Esophagus squamous epithelium (tissue), 5 donors: ENCODE measurements at regions not wholly inside any gene's neighbourhood (a gene's known extent, or its start where the extent isn't known, plus 50 kb on each side); places are given as distances from the start of the nearest gene placed in this dataset.

Source experiments
- DNase-seq: peaks from one replicate; lab custom pipeline; 2025; lab: John Stamatoyannopoulos, UW
- H3K27ac ChIP-seq, 4 donors: fragments of 200-600 bp; sonication (generic); one replicate each; pipeline ENCODE4 v1.5.1; 2016 to 2019; ENCODE audit warnings: mild to moderate bottlenecking in 1 of 4
- H3K27me3 ChIP-seq, 4 donors: fragments of 200-600 bp; sonication (generic); 1 replicate in 3 of 4; 2 replicates in 1 of 4; pipeline versions ENCODE4 v1.5.1 to v1.6.0; 2017 to 2021; ENCODE audit warnings: antibody characterized with exemption in 1 of 4
- H3K36me3 ChIP-seq, 3 donors: fragments of 200-600 bp; sonication (generic); one replicate each; pipeline ENCODE4 v1.5.1; 2016 to 2019
- H3K4me1 ChIP-seq, 3 donors: fragments of 200-600 bp; sonication (generic); one replicate each; pipeline ENCODE4 v1.5.1; 2017 to 2019
- H3K4me3 ChIP-seq, 4 donors: fragments of 200-600 bp; sonication (generic); 1 replicate in 3 of 4; 2 replicates in 1 of 4; pipeline ENCODE4 v1.5.1; 2016 to 2019; ENCODE audit warnings: mild to moderate bottlenecking in 2 of 4, moderate library complexity in 1 of 4
- H3K9me3 ChIP-seq, 3 donors: fragments of 200-600 bp; sonication (generic); one replicate each; pipeline ENCODE4 v1.5.1; 2016 to 2019
- POLR2A ChIP-seq, 4 donors: fragments of 450-650 bp; IDR thresholded peaks; one replicate each; pipeline ENCODE4 v1.6.1; 2017; ENCODE audit warnings: antibody characterized with exemption in 4 of 4, mild to moderate bottlenecking in 4 of 4, moderate library complexity in 3 of 4
- WGBS, 2 donors: methylation state at CpG; one replicate each; pipeline ENCODE4 v1.1.5; 2018; 5-methylcytosine and 5-hydroxymethylcytosine counted together
- intact Hi-C: fragments of 100-400 bp; cut with DNase I; formaldehyde crosslinking; loops from one replicate; pipeline ENCODE4 v1.15.0; 2022
- TF ChIP-seq, protein P1 (sequence below), 6 experiments: fragments of 450-650 bp in 4 of 6; fragments of 200-600 bp in 2 of 6; sonication (generic) in 2 of 6; IDR thresholded peaks; one replicate each; pipeline ENCODE4 v1.5.1; 2016 to 2019; ENCODE audit warnings: antibody characterized with exemption in 6 of 6, mild to moderate bottlenecking in 4 of 6, moderate library complexity in 4 of 6
- donor health status: DM: yes; HTN: yes; CAD: no.

DNA sequence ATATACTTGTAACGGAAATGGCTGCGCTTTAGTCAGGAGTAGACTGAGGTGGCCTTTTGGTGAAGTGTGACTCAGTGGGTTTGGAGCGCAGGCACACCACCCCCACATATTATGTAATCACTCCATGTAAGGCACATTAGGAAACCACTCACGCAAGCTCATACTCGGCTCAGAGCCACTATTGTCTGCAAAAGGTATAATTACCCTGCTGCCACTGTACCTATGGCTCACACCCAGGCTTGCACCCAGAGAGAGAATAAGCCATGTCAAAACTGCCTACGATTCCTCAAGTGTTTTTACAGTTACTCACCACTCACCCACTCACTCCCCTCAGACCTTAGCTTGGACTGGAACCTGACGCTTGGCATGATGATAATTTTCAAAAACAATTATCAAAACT lies 611.9 kb upstream of the CCDC54 start:
- Histone ChIP-seq H3K36me3 (no peaks in the 10 kb centered on the region), H3K27ac (no peak overlapping the region), H3K9me3 (no peaks in the 10 kb centered on the region), H3K27me3 (no peaks in the 10 kb centered on the region), H3K4me1 (no peaks in the 10 kb centered on the region), H3K4me3 (no peak overlapping the region)
- WGBS, 2 donors: 39 to 53% methylated on average over 7 of the region's 7 CpGs
- DNase-seq: no peak
- no peak for TF ChIP-seq POLR2A (IDR thresholded peaks at IDR 0.05)
- TF ChIP-seq, protein P1, sequence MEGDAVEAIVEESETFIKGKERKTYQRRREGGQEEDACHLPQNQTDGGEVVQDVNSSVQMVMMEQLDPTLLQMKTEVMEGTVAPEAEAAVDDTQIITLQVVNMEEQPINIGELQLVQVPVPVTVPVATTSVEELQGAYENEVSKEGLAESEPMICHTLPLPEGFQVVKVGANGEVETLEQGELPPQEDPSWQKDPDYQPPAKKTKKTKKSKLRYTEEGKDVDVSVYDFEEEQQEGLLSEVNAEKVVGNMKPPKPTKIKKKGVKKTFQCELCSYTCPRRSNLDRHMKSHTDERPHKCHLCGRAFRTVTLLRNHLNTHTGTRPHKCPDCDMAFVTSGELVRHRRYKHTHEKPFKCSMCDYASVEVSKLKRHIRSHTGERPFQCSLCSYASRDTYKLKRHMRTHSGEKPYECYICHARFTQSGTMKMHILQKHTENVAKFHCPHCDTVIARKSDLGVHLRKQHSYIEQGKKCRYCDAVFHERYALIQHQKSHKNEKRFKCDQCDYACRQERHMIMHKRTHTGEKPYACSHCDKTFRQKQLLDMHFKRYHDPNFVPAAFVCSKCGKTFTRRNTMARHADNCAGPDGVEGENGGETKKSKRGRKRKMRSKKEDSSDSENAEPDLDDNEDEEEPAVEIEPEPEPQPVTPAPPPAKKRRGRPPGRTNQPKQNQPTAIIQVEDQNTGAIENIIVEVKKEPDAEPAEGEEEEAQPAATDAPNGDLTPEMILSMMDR (IDR thresholded peaks at IDR 0.05): no peak
- intact Hi-C loops: no loop called here

DNA sequence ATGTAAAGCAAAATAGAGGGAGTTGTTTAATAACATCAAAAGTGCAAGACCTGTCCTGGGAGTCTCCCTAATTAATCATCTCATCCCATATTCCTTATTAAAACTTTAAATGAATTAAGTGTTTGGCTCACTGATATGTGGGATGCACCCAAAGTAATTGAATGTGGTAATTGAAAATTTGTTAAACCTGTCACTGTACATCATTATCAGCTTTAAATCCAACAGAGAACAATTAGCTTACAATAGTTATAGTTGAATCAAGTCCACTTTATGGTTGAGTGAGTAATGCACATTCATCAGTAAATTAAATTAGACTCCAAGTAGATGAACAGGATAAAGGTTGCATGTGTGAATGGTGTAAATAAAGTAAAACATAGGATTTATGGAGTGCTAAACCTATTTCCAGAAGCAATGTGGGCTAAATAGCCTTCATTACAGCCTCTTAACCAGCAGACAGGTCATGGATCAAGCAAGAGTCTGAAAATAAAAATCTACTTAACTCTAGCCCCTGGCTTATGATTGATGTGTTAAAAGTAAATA lies 608.2 kb upstream of the CCDC54 start:
- intact Hi-C loops: no loop called here
- no peak for DNase-seq
- no peaks in the 10 kb centered on the region for H3K4me1 ChIP-seq

DNA sequence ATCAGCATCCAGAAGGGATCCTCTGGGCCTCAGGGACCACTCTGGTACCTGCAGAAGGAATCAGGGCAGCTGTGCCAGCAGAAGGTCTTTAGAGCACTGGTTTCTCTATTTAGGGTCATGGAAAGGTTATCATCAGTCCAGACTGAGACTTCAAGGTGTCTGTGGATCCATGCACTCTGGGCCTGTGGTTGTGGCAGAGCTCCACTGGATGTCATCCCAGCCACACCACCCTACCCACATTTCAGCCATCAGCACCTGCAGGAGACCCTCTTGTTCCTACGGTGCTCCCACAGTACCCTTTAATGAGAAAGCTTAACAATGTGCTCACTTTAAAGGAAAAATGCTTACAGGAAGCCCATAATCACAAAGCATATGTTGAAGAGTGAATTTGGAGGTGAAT lies 603.4 kb upstream of the CCDC54 start:
- TF ChIP-seq, protein P1 (IDR thresholded peaks at IDR 0.05): no peak
- no peak for TF ChIP-seq POLR2A (IDR thresholded peaks at IDR 0.05)
- no peaks in the 10 kb centered on the region for H3K4me1 ChIP-seq
- no peak overlapping the region for H3K4me3 ChIP-seq
- H3K27me3 ChIP-seq: no peaks in the 10 kb centered on the region
- H3K27ac ChIP-seq: no peak overlapping the region
- H3K36me3 ChIP-seq: no peaks in the 10 kb centered on the region
- no peaks in the 10 kb centered on the region for H3K9me3 ChIP-seq
- DNase-seq: no peak
- intact Hi-C loops: no loop called here
- WGBS, 2 donors: 57 to 63% methylated on average over 1 of the region's 1 CpG

More for the DNA sequence above, 608.2 kb upstream of the CCDC54 start:
- Histone ChIP-seq H3K27me3 (no peaks in the 10 kb centered on the region), H3K36me3 (no peaks in the 10 kb centered on the region), H3K9me3 (no peaks in the 10 kb centered on the region), H3K4me3 (no peak overlapping the region), H3K27ac (no peak overlapping the region)
- no peak for TF ChIP-seq POLR2A (IDR thresholded peaks at IDR 0.05)
- TF ChIP-seq, protein P1 (IDR thresholded peaks at IDR 0.05): no peak

DNA sequence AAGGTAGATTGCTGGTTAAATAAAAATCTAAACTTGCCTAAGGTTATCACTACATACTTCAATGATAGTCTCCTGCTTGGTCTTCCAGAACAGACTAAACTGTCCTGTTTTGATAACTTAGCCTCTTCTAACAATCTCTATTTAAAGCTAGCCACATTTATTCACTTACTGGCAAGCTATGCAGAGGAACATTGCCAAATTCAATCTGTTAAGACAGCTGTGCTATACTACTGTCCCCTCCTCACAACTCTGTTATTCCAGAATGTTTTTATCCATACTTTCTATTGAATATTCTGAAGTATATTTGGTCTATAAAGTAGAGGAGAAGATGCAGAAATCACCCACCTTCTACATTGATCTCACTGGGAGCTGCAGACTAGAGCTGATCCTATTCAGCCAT lies 594.0 kb upstream of the CCDC54 start:
- no peaks in the 10 kb centered on the region for H3K9me3 ChIP-seq
- TF ChIP-seq POLR2A (IDR thresholded peaks at IDR 0.05): no peak
- TF ChIP-seq, protein P1 (IDR thresholded peaks at IDR 0.05): no peak
- no peaks in the 10 kb centered on the region for H3K4me1 ChIP-seq
- DNase-seq: no peak
- no peaks in the 10 kb centered on the region for H3K36me3 ChIP-seq
- H3K27ac ChIP-seq: no peak overlapping the region
- no peak overlapping the region for H3K4me3 ChIP-seq
- intact Hi-C loops: no loop called here
- no peaks in the 10 kb centered on the region for H3K27me3 ChIP-seq

DNA sequence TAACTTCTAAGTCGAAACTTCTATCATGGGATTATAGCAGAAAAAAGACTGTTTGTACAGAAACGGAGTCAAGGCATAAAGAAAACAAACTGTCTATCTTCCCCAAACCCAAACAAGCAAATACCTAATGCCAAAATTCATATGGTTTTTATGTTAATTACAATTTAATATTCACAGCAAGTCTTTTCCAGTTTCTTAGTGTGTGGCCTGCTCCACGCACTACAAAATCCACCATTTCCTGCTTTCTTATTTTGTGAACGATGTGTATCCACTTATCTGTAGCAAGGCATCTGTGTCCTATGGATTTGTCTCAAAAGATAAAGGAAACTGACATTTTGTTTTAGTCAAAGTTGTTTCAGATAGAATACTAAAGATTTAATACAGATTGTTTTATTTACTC lies 588.0 kb upstream of the CCDC54 start:
- H3K4me3 ChIP-seq: no peak overlapping the region
- H3K27me3 ChIP-seq: no peaks in the 10 kb centered on the region
- WGBS, 2 donors: 62 to 72% methylated on average over 4 of the region's 4 CpGs
- no peaks in the 10 kb centered on the region for H3K36me3 ChIP-seq
- H3K9me3 ChIP-seq: peaks cover 0 to 3% (median 0%) of the 10 kb centered on the region in 3 donors
- no peaks in the 10 kb centered on the region for H3K4me1 ChIP-seq
- intact Hi-C loops: no loop called here
- TF ChIP-seq POLR2A (IDR thresholded peaks at IDR 0.05): no peak
- TF ChIP-seq, protein P1 (IDR thresholded peaks at IDR 0.05): no peak
- DNase-seq: no peak
- no peak overlapping the region for H3K27ac ChIP-seq
